Skeletal muscle tissue (tissue), 3 donors: ENCODE measurements at regions not wholly inside any gene's neighbourhood (a gene's known extent, or its start where the extent isn't known, plus 50 kb on each side); places are given as distances from the start of the nearest gene placed in this dataset.
A peak's percentile ranks its signal among the peaks of the same experiment; 100 is the strongest.

Source experiments
- H3K27ac ChIP-seq: one replicate; pipeline ENCODE4 v1.7.0; 2013; ENCODE audit warnings: mild to moderate bottlenecking, low read depth, low read length, inconsistent platforms
- H3K27me3 ChIP-seq, 3 donors: one replicate each; pipeline ENCODE4 v1.7.0; 2013; ENCODE audit warnings: low read length in 3 of 3; ENCODE audit not compliant: control insufficient read depth in 3 of 3, insufficient read depth in 3 of 3
- H3K36me3 ChIP-seq, 3 donors: one replicate each; pipeline ENCODE4 v1.7.0; 2013; ENCODE audit warnings: low read length in 3 of 3; ENCODE audit not compliant: control insufficient read depth in 3 of 3, insufficient read depth in 3 of 3
- H3K4me1 ChIP-seq, 3 donors: one replicate each; pipeline ENCODE4 v1.7.0; 2013; ENCODE audit warnings: low read length in 3 of 3, mild to moderate bottlenecking in 3 of 3; ENCODE audit not compliant: control insufficient read depth in 3 of 3, insufficient read depth in 3 of 3
- H3K4me3 ChIP-seq, 3 donors: one replicate each; pipeline ENCODE4 v1.7.0; 2013; ENCODE audit warnings: low read length in 3 of 3
- H3K9ac ChIP-seq, 3 donors: one replicate each; pipeline ENCODE4 v1.7.0; 2013; ENCODE audit warnings: low read length in 3 of 3, mild to moderate bottlenecking in 3 of 3, moderate library complexity in 2 of 3, low read depth in 1 of 3
- H3K9me3 ChIP-seq, 3 donors: one replicate each; pipeline ENCODE4 v1.7.0; 2013; ENCODE audit warnings: low read length in 3 of 3; ENCODE audit not compliant: control insufficient read depth in 3 of 3
- donor health status: Osteomylitis.

DNA sequence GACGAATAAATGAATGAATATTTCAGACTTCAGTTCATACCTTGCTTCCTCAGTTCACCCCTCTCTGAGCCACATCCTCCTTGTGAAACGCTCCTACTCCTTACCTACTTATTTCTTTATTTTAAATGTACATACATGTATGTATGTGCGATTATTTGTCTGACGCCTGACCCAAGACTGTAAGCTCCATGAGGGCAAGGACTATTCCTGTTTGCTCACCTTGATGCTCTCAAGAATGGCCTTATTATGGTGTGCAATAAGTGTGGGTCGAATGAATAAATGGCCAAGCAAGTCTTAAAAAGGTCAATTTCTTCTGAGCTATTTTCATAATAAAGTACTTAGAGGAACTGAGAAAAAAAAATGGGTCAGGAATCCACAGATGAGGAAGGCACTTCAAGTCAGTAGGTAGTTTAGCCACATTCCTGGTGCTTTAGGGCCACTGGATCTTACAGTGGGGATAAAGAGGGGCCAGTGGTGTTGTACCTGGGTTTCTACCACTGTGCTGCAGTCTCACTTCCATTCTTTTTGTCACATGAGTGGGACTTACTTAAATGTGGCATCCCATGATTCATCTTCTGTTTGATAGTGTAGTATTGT is 74.7 kb downstream of the SDC1 start:
- Histone ChIP-seq H3K4me3 (no peak overlapping the region), H3K9ac (no peak overlapping the region), H3K27ac (no peak overlapping the region), H3K4me1 (peaks cover 0 to 6% (median 3%) of the 10 kb centered on the region in 3 donors), H3K36me3 (no peaks in the 10 kb centered on the region), H3K9me3 (no peaks in the 10 kb centered on the region), H3K27me3 (peaks cover 0 to 2% (median 0%) of the 10 kb centered on the region in 3 donors)

GRCh38 chr2:20149703-20150030 is 75.3 kb downstream of the SDC1 start:
- Histone ChIP-seq H3K27ac (peak overlapping the region; percentile 25), H3K27me3 (peaks cover 0 to 2% (median 0%) of the 10 kb centered on the region in 3 donors), H3K4me1 (peaks cover 0 to 6% (median 3%) of the 10 kb centered on the region in 3 donors), H3K4me3 (no peak overlapping the region), H3K36me3 (no peaks in the 10 kb centered on the region), H3K9ac (no peak overlapping the region), H3K9me3 (no peaks in the 10 kb centered on the region)

- no peaks in the 10 kb centered on the region for H3K36me3 ChIP-seq
- no peak overlapping the region for H3K9ac ChIP-seq
- H3K4me1 ChIP-seq: peaks cover 0 to 6% (median 3%) of the 10 kb centered on the region in 3 donors
- H3K27ac ChIP-seq: peak overlapping the region; percentile 25
- no peaks in the 10 kb centered on the region for H3K9me3 ChIP-seq
- peaks cover 0 to 2% (median 0%) of the 10 kb centered on the region in 3 donors for H3K27me3 ChIP-seq
- no peak overlapping the region for H3K4me3 ChIP-seq
These were observed 75.8 kb downstream of the SDC1 start for GRCh38 chr2:20148923-20149702.

- Histone ChIP-seq H3K27ac (peak overlapping the region; percentile 25), H3K27me3 (peaks cover 0 to 2% (median 0%) of the 10 kb centered on the region in 3 donors), H3K9ac (no peak overlapping the region), H3K4me1 (peaks cover 0 to 6% (median 3%) of the 10 kb centered on the region in 3 donors), H3K36me3 (no peaks in the 10 kb centered on the region), H3K4me3 (no peak overlapping the region), H3K9me3 (no peaks in the 10 kb centered on the region)
These were observed 76.5 kb downstream of the SDC1 start for GRCh38 chr2:20148426-20148922.

- H3K4me1 ChIP-seq: peaks cover 0 to 6% (median 3%) of the 10 kb centered on the region in 3 donors
- H3K27me3 ChIP-seq: peaks cover 0 to 2% (median 0%) of the 10 kb centered on the region in 3 donors
- H3K4me3 ChIP-seq: no peak overlapping the region
- no peak overlapping the region for H3K27ac ChIP-seq
- no peaks in the 10 kb centered on the region for H3K9me3 ChIP-seq
- no peaks in the 10 kb centered on the region for H3K36me3 ChIP-seq
- H3K9ac ChIP-seq: no peak overlapping the region
These were observed 77.6 kb downstream of the SDC1 start for GRCh38 chr2:20147351-20147750.

GRCh38 chr2:20146401-20146800 is 78.5 kb downstream of the SDC1 start:
- H3K27me3 ChIP-seq: peaks cover 0 to 2% (median 0%) of the 10 kb centered on the region in 3 donors
- no peak overlapping the region for H3K9ac ChIP-seq
- no peaks in the 10 kb centered on the region for H3K9me3 ChIP-seq
- no peak overlapping the region for H3K27ac ChIP-seq
- peaks cover 0 to 11% (median 3%) of the 10 kb centered on the region in 3 donors for H3K4me1 ChIP-seq
- H3K36me3 ChIP-seq: no peaks in the 10 kb centered on the region
- no peak overlapping the region for H3K4me3 ChIP-seq

DNA sequence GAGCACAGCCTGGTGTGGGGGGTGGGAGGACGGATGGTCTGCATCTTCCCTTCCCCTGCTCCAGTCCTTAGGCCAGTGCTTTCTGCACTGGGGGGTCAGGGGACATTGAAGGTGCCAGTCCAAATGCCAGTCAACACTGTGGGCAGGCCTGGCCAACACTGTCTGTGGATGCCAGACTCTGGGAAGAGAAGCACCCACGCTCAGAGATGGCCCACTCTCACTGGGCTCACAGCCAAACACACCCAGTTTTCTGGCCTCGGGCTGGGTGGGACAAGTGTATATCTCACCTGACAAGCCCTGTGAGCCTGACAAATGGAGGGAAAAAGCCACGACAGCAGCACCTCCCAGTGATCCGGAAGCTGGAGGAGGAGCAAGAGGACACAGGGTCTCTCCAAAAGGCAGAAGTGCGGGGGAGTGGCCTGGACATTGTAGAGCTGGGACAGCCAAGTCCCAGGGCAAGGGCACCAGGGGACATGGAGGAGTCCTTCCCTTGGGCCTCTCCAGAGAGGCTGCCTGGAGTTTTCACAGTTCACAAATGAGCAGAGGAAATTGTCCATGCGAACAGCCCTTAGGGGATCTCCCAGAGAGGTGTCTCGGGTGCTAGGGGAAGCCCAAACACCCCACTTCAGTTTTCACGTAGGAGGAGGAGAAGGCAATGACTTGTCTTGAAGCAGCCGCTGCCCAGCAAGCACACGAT is 79.3 kb downstream of the SDC1 start:
- Histone ChIP-seq H3K9me3 (no peaks in the 10 kb centered on the region), H3K4me1 (peaks cover 0 to 18% (median 3%) of the 10 kb centered on the region in 3 donors), H3K4me3 (no peak overlapping the region), H3K36me3 (no peaks in the 10 kb centered on the region), H3K27ac (no peak overlapping the region), H3K27me3 (no peaks in the 10 kb centered on the region), H3K9ac (no peak overlapping the region)

GRCh38 chr2:20144861-20145260 is 80.1 kb downstream of the SDC1 start:
- no peaks in the 10 kb centered on the region for H3K36me3 ChIP-seq
- no peak overlapping the region for H3K27ac ChIP-seq
- no peak overlapping the region for H3K4me3 ChIP-seq
- no peak overlapping the region for H3K9ac ChIP-seq
- no peaks in the 10 kb centered on the region for H3K9me3 ChIP-seq
- no peaks in the 10 kb centered on the region for H3K27me3 ChIP-seq
- peaks cover 0 to 18% (median 3%) of the 10 kb centered on the region in 3 donors for H3K4me1 ChIP-seq

GRCh38 chr2:20144196-20144595 is 80.7 kb downstream of the SDC1 start:
- H3K4me1 ChIP-seq: peaks cover 0 to 13% (median 0%) of the 10 kb centered on the region in 3 donors
- H3K9ac ChIP-seq: no peak overlapping the region
- no peaks in the 10 kb centered on the region for H3K9me3 ChIP-seq
- H3K4me3 ChIP-seq: no peak overlapping the region
- no peak overlapping the region for H3K27ac ChIP-seq
- H3K36me3 ChIP-seq: no peaks in the 10 kb centered on the region
- H3K27me3 ChIP-seq: no peaks in the 10 kb centered on the region

DNA sequence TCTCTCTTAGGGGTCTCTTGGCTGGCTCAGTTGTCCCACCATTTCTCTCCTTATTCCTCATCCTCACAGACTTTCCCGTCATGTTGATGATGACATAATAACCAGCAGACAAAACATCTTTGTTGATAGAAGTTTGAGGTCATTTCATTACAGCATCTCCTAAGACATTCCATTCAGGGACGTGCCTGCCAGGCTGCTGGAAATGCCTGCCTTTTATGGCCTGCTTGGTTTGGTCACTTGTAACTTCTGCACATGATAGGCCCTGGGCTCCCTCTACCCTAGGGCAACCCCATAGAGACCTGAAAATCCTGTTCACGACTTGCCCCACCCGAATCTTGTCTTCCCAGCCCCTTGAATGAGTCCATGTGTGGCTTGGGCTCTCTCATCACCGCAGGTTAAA is 81.7 kb downstream of the SDC1 start:
- Histone ChIP-seq H3K36me3 (no peaks in the 10 kb centered on the region), H3K27ac (no peak overlapping the region), H3K9ac (no peak overlapping the region), H3K27me3 (no peaks in the 10 kb centered on the region), H3K4me3 (no peak overlapping the region), H3K9me3 (no peaks in the 10 kb centered on the region), H3K4me1 (peaks cover 0 to 12% (median 0%) of the 10 kb centered on the region in 3 donors)
